HepG2 (cell line): ENCODE measurements at regions not wholly inside any gene's neighbourhood (a gene's known extent, or its start where the extent isn't known, plus 50 kb on each side); places are given as distances from the start of the nearest gene placed in this dataset.

Experiments used
- ATAC-seq: fragments of 200-7000 bp; cut with Tn5 transposase; 3 replicates; pipeline ENCODE4 v1.9.1; 2020; ENCODE audit warnings: mild to moderate bottlenecking, moderate library complexity
- BruUV-seq: library from RNA; stranded (reverse); fragments of 400-500 nt; replicated peaks from 2 replicates; lab custom pipeline; 2021; lab: Mats Ljungman, UMichigan
- CTCF ChIA-PET: fragments of 300-600 bp; formaldehyde crosslinking; extraction: SDS; loops from one replicate; lab custom pipeline; 2021; ENCODE audit warnings: low total read pairs, inconsistent platforms, low intra/inter-chr PET ratio; lab: Yijun Ruan, JAX
- POLR2A ChIA-PET: fragments of 350-600 bp; sonication (Branson Sonifier 250); formaldehyde crosslinking; loops from one replicate; lab custom pipeline; 2020; ENCODE audit warnings: antibody characterized with exemption, inconsistent platforms; lab: Yijun Ruan, JAX
- DNase-seq: peaks from one replicate; pipeline ENCODE4 v3.0.0-alpha.2; 2015; ENCODE audit warnings: low spot score
- FAIRE-seq: peaks from 3 replicates; lab custom pipeline; 2011; peaks lifted over from hg19 to GRCh38; lab: Jason Lieb, UNC
- H2AFZ ChIP-seq: one replicate; pipeline ENCODE4 v1.6.1; 2011; ENCODE audit warnings: low read length, inconsistent platforms
- H3K27ac ChIP-seq: fragments of 300-600 bp; 3 replicates; pipeline ENCODE4 v1.8.0; 2011; ENCODE audit warnings: mixed run types, mild to moderate bottlenecking, mixed read lengths, low read length, inconsistent platforms; ENCODE audit not compliant: insufficient read depth; ENCODE audit errors: extremely low read length
- H3K27me3 ChIP-seq, 2 experiments: fragments of 200-600 bp in 1 of 2; 2 replicates in 1 of 2; 3 replicates in 1 of 2; pipeline versions ENCODE4 v1.6.0 to v1.8.0; 2011; ENCODE audit warnings: low read length in 2 of 2, mild to moderate bottlenecking in 2 of 2, moderate library complexity in 2 of 2, inconsistent platforms in 1 of 2; ENCODE audit not compliant: insufficient read depth in 2 of 2, control insufficient read depth in 1 of 2
- H3K36me3 ChIP-seq, 2 experiments: fragments of 200-600 bp in 1 of 2; replicated peaks in 1 of 2; 2 replicates in 1 of 2; 3 replicates in 1 of 2; pipeline versions ENCODE4 v1.5.1 to v1.8.0; 2011; ENCODE audit warnings: low read length in 2 of 2, inconsistent platforms in 1 of 2; ENCODE audit not compliant: insufficient read depth in 2 of 2, control insufficient read depth in 1 of 2
- H3K4me1 ChIP-seq: 2 replicates; pipeline ENCODE4 v1.5.1; 2012; ENCODE audit warnings: low read length, inconsistent platforms; ENCODE audit not compliant: insufficient read depth
- H3K4me2 ChIP-seq: 2 replicates; pipeline ENCODE4 v1.6.0; 2011; ENCODE audit warnings: low read depth, low read length, inconsistent platforms
- H3K4me3 ChIP-seq, 3 experiments: fragments of 200-600 bp in 1 of 3; sonication (generic), shearing (Covaris generic) in 1 of 3; replicated peaks in 1 of 3; 2 replicates each; pipeline ENCODE4 v1.5.1; 2011 to 2016; ENCODE audit warnings: low read length in 3 of 3, inconsistent platforms in 2 of 3, low read depth in 2 of 3, mild to moderate bottlenecking in 2 of 3, control low read depth in 1 of 3, mixed read lengths in 1 of 3; ENCODE audit not compliant: insufficient read depth in 1 of 3
- H3K79me2 ChIP-seq: one replicate; pipeline ENCODE4 v1.6.1; 2011; ENCODE audit warnings: low read length, inconsistent platforms; ENCODE audit not compliant: insufficient read depth
- H3K9ac ChIP-seq: 2 replicates; pipeline ENCODE4 v1.6.0; 2011; ENCODE audit warnings: mild to moderate bottlenecking, low read depth, low read length, inconsistent platforms; ENCODE audit not compliant: insufficient read depth
- H3K9me3 ChIP-seq: 2 replicates; pipeline ENCODE4 v1.5.1; 2012; ENCODE audit warnings: mild to moderate bottlenecking, low read length
- H4K20me1 ChIP-seq: 2 replicates; pipeline ENCODE4 v1.6.0; 2011; ENCODE audit warnings: inconsistent platforms, mild to moderate bottlenecking, low read length, moderate library complexity; ENCODE audit not compliant: insufficient read depth
- GFI1 ChIP-seq: sonication (generic); formaldehyde crosslinking; IDR thresholded peaks from 2 replicates; pipeline ENCODE4 v1.5.0; 2020; ENCODE audit warnings: missing genetic modification reagents, mild to moderate bottlenecking, borderline replicate concordance
- HNF4A ChIP-seq: sonication (generic); formaldehyde crosslinking; IDR thresholded peaks from 2 replicates; pipeline ENCODE4 v1.4.0; 2020; ENCODE audit warnings: missing genetic modification reagents
- MED13 ChIP-seq: sonication (generic); formaldehyde crosslinking; IDR thresholded peaks from 2 replicates; pipeline ENCODE4 v1.5.0; 2020; ENCODE audit warnings: missing genetic modification reagents
- NFE2 ChIP-seq: sonication (generic); formaldehyde crosslinking; IDR thresholded peaks from 2 replicates; pipeline ENCODE4 v1.4.0; 2020; ENCODE audit warnings: missing genetic modification reagents
- SP5 ChIP-seq: IDR thresholded peaks from 2 replicates; pipeline ENCODE4 v1.6.1; 2016; ENCODE audit warnings: low read depth, borderline replicate concordance
- SRF ChIP-seq: IDR thresholded peaks from 2 replicates; pipeline ENCODE4 v1.6.1; 2011; ENCODE audit warnings: mild to moderate bottlenecking, low read depth, low read length, moderate library complexity
- TBX3 ChIP-seq: fragments of 450-650 bp; IDR thresholded peaks from 2 replicates; pipeline ENCODE4 v1.6.1; 2017; ENCODE audit warnings: antibody characterized with exemption, mild to moderate bottlenecking, inconsistent platforms, borderline replicate concordance
- ZNF234 ChIP-seq: sonication (generic); formaldehyde crosslinking; conservative IDR thresholded peaks from 2 replicates; pipeline ENCODE4 v1.5.1; 2020; ENCODE audit warnings: mild to moderate bottlenecking, missing genetic modification reagents
- ZNF580 ChIP-seq: IDR thresholded peaks from 2 replicates; pipeline ENCODE4 v1.6.1; 2016; ENCODE audit warnings: low read depth, borderline replicate concordance
- WGBS: methylation state at CpG from one replicate; pipeline ENCODE4 v1.1.6; 2017; ENCODE audit warnings: low lambda C conversion rate; 5-methylcytosine and 5-hydroxymethylcytosine counted together
- in situ Hi-C: cut with HindIII; loops from 2 replicates; pipeline ENCODE4 v1.10.0; 2017; ENCODE audit warnings: low pct_unique_long_range_greater_than_20kb; ENCODE audit not compliant: extremely low pct_ligation_motif_present
- intact Hi-C: fragments of 100-400 bp; cut with micrococcal nuclease; formaldehyde crosslinking; loops from one replicate; pipeline ENCODE4 v1.10.0; 2022; ENCODE audit not compliant: unreplicated experiment
- TF ChIP-seq, protein P1 (sequence below): sonication (generic); formaldehyde crosslinking; IDR thresholded peaks from 2 replicates; pipeline ENCODE4 v1.4.0; 2020; ENCODE audit warnings: missing genetic modification reagents
- TF ChIP-seq, protein P2 (sequence below): sonication (generic); formaldehyde crosslinking; IDR thresholded peaks from 2 replicates; pipeline ENCODE4 v1.4.0; 2020; ENCODE audit warnings: missing genetic modification reagents

GRCh38 chr5:138668451-138669380, 84.5 kb upstream of the CTNNA1 start:
- WGBS: 14% methylated on average over 7 of the region's 8 CpGs
- no peak overlapping the region for H3K4me2 ChIP-seq
- H3K27ac ChIP-seq: no peak overlapping the region
- peaks cover 24% of the 10 kb centered on the region for H3K4me1 ChIP-seq
- H4K20me1 ChIP-seq: no peaks in the 10 kb centered on the region
- no peak for TF ChIP-seq MED13 (CRISPR knock-in tag)
- TF ChIP-seq ZNF234: no peak
- TF ChIP-seq NFE2 (CRISPR knock-in tag): no peak
- TF ChIP-seq, protein P1, sequence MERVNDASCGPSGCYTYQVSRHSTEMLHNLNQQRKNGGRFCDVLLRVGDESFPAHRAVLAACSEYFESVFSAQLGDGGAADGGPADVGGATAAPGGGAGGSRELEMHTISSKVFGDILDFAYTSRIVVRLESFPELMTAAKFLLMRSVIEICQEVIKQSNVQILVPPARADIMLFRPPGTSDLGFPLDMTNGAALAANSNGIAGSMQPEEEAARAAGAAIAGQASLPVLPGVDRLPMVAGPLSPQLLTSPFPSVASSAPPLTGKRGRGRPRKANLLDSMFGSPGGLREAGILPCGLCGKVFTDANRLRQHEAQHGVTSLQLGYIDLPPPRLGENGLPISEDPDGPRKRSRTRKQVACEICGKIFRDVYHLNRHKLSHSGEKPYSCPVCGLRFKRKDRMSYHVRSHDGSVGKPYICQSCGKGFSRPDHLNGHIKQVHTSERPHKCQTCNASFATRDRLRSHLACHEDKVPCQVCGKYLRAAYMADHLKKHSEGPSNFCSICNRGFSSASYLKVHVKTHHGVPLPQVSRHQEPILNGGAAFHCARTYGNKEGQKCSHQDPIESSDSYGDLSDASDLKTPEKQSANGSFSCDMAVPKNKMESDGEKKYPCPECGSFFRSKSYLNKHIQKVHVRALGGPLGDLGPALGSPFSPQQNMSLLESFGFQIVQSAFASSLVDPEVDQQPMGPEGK (CRISPR knock-in tag): peak; percentile 76
- TF ChIP-seq SRF: no peak
- no peak for TF ChIP-seq ZNF580
- TF ChIP-seq TBX3: no peak
- no peak for TF ChIP-seq GFI1 (CRISPR knock-in tag)
- TF ChIP-seq SP5 (CRISPR knock-in tag): no peak
- TF ChIP-seq, protein P2, sequence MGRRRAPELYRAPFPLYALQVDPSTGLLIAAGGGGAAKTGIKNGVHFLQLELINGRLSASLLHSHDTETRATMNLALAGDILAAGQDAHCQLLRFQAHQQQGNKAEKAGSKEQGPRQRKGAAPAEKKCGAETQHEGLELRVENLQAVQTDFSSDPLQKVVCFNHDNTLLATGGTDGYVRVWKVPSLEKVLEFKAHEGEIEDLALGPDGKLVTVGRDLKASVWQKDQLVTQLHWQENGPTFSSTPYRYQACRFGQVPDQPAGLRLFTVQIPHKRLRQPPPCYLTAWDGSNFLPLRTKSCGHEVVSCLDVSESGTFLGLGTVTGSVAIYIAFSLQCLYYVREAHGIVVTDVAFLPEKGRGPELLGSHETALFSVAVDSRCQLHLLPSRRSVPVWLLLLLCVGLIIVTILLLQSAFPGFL (CRISPR knock-in tag): no peak
- TF ChIP-seq HNF4A: peak; percentile 16; the same call in 1 of the 2 replicates
- H2AFZ ChIP-seq: no peak overlapping the region
- no peak overlapping the region for H3K4me3 ChIP-seq
- intact Hi-C loops (no loop called here), in situ Hi-C loops (no loop called here)
- FAIRE-seq (no peak), ATAC-seq (peak; percentile 35; the same call in 2 of the 3 replicates), DNase-seq (peak; percentile 27)
- H3K9me3 ChIP-seq: no peaks in the 10 kb centered on the region
- CTCF ChIA-PET: no interaction called here
- H3K9ac ChIP-seq: no peak overlapping the region
- H3K27me3 ChIP-seq: peaks cover 1 to 9% of the 10 kb centered on the region in 2 experiments; a peak in 2 of 5 replicates
- POLR2A ChIA-PET: no interaction called here
- BruUV-seq: no TSS peak
- no peaks in the 10 kb centered on the region for H3K79me2 ChIP-seq
- H3K36me3 ChIP-seq: no peaks in the 10 kb centered on the region
